GM12891 (cell line): ENCODE measurements at regions not wholly inside any gene's neighbourhood (a gene's known extent, or its start where the extent isn't known, plus 50 kb on each side); places are given as distances from the start of the nearest gene placed in this dataset.

Source experiments
- POLR2A ChIP-seq: IDR thresholded peaks from 2 replicates; pipeline ENCODE4 v1.6.1; 2011; ENCODE audit warnings: low read depth, low read length, control low read depth
- POLR2AphosphoS5 ChIP-seq: IDR thresholded peaks from 2 replicates; pipeline ENCODE4 v1.6.1; 2011; ENCODE audit warnings: low read depth, low read length, control low read depth
- SPI1 ChIP-seq: IDR thresholded peaks from 2 replicates; pipeline ENCODE4 v1.6.1; 2011; ENCODE audit warnings: low read depth, low read length, control low read depth
- TAF1 ChIP-seq: IDR thresholded peaks from 2 replicates; pipeline ENCODE4 v1.6.1; 2011; ENCODE audit warnings: low read depth, low read length, control low read depth

- TF ChIP-seq POLR2AphosphoS5 = no peak
- no peak for TF ChIP-seq POLR2A
- TF ChIP-seq SPI1 = no peak
- no peak for TF ChIP-seq TAF1
These were observed 97.7 kb upstream of the SGK1 start for GRCh38 chr6:134415656-134416055.
